ENCODE measurements at regions not wholly inside any gene's neighbourhood (a gene's known extent, or its start where the extent isn't known, plus 50 kb on each side); places are given as distances from the start of the nearest gene placed in this dataset.
"Not testable (repeated sequence)": the region's sequence is repeated elsewhere in the genome, so short reads cannot be mapped to it uniquely, and the experiment has no call there.

- no peak for DNase-seq
Observed at GRCh38 chrX:46366381-46367207, 178.6 kb downstream of the ZNF674 start.

GRCh38 chrX:46354481-46354880, 190.7 kb downstream of the ZNF674 start:
- no peak for DNase-seq

DNA sequence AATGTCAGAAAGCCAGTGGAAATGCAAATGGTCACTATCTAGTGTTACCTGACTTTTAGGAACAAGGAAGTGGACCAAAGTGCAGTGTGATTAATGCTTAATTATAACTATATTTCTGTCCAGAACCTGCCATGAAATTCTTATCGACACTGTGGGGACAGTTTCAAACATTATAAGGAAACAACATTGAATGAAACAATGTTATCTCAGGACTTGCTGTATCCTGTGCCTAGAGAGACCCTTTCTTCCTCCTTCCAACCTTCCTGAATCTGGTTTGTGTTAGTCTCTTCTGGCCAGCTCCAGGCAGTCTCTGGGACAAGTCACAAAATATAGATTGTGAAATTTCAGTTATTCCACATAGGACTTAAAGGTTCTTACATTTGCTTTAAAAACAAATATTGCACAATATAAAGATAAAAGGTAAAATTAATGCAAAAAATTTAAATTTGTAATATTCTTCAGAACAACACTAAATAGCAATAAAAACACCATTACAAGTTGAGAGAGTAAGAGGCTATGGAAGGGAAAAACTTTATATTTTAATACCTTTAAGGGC, 203.4 kb downstream of the ZNF674 start:
- no peak for DNase-seq

GRCh38 chrX:46340696-46341095, 204.5 kb downstream of the ZNF674 start:
- DNase-seq = no peak

DNA sequence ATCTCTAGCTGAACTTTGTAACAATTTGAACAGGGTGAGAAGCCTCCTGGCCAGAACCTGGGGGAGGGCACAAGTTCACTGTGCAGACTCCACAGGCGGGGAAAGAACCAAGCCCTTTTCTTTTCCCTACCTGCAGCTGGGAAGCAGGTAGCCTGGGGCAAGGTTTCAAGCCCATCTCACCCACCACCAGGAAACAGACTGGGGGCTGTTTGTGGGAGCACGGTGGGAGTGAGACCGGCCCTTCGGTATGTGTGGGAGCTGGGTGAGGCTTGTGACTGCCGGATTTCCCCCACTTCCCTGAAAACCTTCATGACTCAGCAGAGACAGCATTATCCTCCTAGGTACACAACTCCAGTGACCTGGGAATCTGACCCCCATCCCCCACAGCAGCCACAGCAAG, 211.7 kb downstream of the ZNF674 start:
- no peak for DNase-seq

DNA sequence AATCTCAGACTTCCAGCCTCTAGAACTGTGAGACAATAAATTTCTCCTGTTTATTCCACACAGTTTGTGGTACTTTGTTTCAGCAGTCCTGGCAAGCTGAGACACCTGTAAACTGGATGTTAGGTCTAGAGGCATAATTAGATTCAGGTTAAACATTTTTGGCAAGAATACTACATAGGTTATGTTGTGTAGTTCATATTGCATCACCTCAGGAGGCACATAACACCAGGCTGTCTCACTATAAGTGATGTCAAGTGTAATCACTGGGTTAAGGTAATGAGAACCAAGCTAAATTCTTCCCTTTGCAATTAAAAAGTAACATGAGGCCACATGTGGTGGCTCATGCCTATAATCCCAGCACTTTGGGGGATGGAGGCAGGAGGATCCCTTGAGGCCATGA, 214.2 kb downstream of the ZNF674 start:
- no peak for DNase-seq

- DNase-seq = no peak
Observed at GRCh38 chrX:46330513-46330912, 214.7 kb downstream of the ZNF674 start.

DNA sequence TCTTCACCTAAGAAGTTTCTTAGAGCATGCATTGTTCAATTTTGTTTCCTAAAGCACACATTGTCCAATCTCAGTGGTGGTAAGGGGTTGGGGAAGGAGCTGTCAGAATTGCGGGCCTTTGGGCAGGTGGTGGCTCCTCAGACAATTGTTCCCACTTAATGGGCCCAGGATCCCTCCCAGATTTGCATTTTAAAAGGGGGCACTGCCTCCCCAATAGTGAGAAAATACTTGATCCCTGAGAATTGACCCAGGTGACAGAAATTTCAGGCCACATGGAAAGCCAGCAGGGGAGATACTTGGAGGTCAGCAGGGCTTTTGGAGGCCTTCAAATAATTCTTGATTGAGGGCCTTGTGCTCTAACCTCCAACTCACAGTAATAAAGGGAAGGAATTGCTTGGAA, 217.1 kb downstream of the ZNF674 start:
- DNase-seq = no peak

- DNase-seq = no peak
Observed at GRCh38 chrX:46327566-46328115, 217.6 kb downstream of the ZNF674 start.

DNA sequence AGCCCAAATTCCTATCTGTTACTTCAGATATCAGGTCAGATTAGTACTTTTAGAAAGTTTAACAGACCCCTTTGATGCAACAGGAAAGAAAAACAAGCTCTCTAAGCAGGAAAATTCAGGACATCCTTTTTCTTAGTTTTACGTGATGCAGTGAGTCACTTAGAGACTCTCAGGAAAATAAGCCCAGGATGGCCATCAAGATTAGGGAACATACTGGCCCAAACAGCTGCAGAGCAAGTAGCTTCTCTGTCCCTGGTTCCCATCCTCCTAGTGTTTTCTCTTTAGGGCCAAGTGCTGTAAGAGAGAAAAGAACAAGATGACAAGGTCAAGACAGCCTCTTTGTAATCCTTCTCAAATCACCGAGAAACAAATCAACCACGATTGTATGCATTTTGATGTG, 219.1 kb downstream of the ZNF674 start:
- no peak for DNase-seq

DNA sequence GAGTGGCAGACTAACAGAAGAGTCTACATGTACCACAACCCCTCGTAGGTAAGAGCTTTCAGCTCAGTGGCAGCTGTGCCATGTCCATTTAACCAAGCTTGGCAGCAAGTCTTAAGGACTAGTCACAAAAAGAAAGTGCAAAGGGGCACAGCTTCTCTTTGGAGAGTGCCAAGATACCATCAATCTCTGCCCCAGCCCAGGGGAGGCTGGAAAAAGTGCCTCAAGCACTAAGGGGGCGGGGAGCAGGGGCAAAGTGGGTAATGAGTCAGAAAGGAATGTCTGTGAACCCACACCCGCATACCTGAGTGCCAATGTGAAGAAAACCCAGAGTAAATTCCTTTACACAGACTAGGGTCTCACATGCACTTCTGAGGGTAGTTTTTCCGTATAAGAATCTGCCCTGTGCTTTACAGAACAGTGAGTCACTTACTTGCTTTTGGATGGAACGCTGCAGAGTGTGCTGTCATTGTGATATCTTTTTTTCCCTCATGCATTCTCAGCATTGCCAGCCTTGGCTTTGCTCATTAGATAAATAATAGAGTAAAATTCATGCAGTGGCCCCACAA, 219.8 kb downstream of the ZNF674 start:
- DNase-seq = peak; percentile 60 to 64

DNA sequence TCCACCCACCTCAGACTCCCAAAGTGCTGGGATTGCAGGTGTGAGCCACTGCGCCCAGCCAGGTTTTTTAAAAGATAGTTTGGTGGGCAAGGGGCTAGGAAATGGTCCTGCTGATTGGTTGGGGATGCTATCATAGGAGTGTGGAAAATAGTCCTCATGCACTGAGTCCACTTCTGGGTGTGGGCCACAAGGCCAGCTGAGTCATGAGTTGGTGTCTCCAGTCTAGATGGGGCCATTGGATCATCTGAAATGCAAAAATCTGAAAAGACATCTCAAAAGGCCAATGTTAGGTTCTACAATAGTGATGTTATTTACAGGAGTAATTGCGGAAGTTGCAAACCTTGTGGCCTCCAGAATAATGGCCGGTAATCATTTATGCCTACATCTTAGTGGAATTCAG, 221.1 kb downstream of the ZNF674 start:
- DNase-seq = no peak

GRCh38 chrX:46322929-46323328, 222.3 kb downstream of the ZNF674 start:
- DNase-seq = not testable (repeated sequence)

DNA sequence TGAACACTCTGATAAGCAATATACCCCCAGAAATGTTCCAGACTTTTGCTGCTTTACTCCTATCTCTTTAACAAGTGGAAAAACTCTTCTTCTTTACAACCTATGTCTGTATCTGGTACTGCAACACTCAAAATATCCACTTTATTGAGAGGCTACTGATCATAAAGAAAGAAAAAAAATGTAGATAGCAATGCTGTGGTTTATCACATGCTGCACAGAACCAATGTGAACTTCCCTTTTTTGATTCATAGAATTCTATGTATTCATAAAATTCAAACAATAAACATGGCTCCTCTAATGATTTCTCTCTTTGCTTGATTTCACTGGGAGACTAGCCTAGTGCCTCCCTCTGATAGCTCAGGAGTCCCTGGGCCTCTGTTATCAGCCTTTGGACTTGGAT, 223.5 kb downstream of the ZNF674 start:
- DNase-seq = no peak

- DNase-seq = no peak
Observed at GRCh38 chrX:46319750-46320149, 225.5 kb downstream of the ZNF674 start.

- no peak for DNase-seq
Observed at GRCh38 chrX:46318551-46318950, 226.7 kb downstream of the ZNF674 start.

DNA sequence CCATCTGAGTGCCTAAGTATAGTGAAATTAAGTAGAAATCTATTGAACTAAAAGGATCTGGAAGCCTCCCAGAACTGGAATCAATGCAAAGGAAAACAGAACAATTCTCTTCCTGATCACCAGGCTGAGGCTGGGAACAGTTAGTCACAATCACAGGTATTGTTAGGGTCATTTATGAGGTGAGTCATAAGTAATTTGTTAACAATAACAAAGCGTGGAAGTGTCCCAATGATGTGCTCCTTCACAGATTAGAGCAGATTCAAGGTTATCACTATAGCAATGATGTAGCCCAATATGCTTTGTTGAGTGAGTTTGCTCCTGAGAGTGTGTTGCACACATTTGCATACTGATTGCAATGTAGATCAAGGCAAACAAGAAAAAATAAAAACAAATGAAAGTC, 228.1 kb downstream of the ZNF674 start:
- no peak for DNase-seq

DNA sequence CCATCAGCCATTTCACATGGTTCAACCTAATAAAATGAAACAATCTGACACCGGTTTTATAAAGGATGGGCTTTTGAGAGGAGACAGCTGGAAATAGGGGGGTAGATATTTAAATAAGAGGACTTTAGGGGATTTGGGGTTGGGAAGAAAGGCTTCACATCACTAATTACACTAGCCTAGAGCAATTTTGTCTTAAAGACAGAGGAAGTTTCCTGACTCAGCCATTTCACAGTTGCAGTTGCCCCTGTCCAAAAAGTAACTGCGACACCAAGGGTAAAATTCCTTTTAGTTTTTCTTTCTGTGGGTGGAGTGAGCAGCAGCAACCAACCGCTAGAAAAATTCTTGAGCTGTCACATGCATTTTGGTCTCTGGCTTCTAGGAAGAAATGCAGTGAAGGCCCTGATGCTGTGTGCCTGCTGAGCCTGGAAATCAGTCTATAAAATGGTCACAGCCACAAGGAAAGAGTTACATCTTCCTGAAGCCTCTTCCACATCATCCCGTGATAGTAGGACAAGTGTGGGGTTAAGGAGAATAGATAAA, 233.6 kb downstream of the ZNF674 start:
- DNase-seq = no peak

GRCh38 chrX:46310815-46311497, 234.3 kb downstream of the ZNF674 start:
- DNase-seq = no peak

DNA sequence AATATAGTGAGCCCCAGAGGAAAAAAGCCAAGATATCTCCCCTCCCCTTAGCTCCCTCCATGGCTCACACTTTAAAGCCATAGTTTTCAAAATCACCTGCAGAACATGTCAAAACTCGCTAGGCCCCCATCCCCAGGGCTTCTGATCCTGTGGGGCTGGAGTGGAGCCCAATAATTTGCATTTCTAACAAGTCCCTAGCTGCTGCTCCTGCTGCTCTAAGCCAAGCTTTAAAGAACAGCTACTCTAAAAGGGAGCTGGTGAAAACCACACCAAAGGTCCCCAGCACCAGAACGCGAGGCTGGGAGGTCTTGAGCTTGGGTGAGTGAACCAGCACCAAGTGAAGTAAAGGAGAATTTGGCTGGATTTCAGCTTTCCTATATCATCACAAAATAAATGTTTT, 237.1 kb downstream of the ZNF674 start:
- DNase-seq = no peak

GRCh38 chrX:46306103-46306502, 239.1 kb downstream of the ZNF674 start:
- no peak for DNase-seq

DNA sequence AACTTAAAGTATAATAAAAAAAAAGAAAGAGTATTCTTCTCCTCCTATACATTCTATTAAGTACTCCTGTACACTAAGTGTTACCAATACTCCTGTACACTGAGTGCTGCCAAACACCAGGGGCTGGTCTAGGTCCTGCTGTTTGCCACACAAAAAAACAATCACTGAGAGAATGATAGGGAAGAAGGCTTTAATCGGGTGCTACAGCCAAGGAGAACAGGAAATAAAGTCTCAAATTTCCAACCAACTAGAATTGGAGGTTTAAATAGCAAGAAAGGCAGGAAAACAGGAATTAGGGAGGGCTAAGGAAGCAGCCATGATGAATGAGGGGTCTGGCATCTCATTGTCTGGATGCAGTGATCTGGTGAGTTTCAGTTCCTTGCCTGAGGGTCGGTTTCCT, 239.8 kb downstream of the ZNF674 start:
- DNase-seq = no peak

DNA sequence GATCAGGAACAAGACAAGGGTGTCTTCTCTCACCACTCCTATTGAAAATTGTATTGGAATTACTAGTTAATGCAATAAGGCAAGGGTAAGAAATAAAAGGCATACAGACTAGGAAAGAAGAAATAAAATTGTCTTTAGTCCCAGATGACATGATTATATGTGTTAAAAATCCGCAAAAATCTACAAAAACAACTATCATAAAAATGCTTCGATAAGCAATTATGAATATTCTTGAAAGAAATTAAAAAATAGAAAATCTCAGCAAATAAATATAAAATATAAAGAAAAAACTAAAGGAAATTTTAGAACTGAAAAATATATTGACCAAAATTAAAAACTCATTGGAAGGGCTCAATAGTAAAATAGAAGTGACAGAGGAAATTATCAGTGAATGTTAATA, 243.3 kb downstream of the ZNF674 start:
- DNase-seq = no peak

All from stimulated activated CD4-positive, alpha-beta T cell treated with anti-CD3 and anti-CD28 coated beads, Interleukin-2, amount 100 ng/mL, for 24 hours (primary cell).